ENCODE measurements at regions not wholly inside any gene's neighbourhood (a gene's known extent, or its start where the extent isn't known, plus 50 kb on each side); places are given as distances from the start of the nearest gene placed in this dataset.
"Not testable (repeated sequence)": the region's sequence is repeated elsewhere in the genome, so short reads cannot be mapped to it uniquely, and the experiment has no call there.

DNA sequence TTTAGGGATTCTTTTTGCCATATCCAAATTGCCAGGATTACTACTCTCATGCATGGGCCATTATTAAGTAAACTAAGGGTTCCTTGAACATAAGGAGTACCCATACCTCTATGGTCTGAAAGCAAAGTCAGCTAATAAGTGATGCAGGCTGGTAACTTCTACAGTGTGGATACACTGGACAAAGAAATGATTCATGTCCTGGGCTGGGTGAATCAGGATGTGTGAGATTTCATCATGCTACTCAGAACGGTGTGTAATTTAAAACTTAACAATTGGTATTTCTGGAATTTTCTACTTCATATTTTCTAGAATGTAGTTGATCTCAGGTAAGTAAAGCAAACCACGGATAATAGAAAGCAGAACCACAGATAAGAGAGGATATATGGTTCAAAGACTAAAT, 428.8 kb downstream of the CHSY3 start:
- no peak for DNase-seq (ENCODE audit: low read depth in 2 of 2)

DNA sequence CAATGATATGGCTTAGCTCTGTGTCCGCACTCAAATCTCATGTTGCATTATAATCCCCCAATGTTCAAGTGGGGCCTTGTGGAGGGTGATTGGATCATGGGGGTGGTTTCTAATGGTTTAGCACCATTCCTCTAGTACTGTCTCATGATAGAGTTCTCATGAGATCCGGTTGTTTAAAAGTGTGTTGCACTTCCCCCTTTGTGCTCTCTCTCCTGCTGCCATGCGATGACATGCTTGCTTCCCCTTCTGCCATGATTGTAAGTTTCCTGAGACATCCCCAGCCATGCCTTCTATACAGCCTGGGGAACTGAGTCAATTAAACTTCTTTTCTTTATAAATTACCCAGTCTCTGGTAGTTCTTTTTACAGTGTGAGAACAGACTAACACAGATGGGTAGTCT, 427.1 kb downstream of the CHSY3 start:
- DNase-seq (ENCODE audit: low read depth in 2 of 2), result no peak

DNA sequence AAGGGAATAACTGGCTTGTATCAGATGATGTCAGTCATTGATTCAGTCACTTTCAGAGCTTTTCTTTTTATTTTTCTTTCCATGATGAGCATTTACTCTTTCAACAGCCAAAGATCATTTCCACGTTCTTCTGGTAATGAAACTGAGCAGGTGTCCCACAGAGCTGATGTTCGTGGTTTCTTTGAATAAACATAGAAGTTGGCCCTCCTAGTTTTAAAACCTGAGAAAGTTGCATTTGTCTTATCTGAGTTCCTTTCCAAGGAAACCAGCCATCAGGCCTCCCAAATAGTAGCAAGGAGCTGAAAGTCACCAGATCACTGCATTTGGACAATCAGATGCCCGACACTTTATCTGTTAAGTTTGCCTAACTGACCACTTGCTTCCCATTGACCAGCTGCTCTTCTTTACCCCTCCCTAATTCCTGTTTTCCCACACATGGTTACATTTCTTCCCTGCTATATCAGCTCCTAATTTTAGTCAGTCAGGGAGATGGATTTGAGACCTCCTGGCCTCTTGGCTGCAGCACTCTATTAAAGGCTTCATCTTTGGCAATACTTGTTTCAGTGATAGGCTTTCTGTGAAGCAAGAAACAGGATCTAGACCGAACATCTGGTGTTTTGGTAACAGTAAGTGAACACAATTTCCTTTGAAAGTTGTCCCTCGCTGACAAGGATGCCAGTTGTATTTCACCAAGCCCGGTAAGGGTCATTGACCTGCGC, 420.8 kb downstream of the CHSY3 start:
- no peak for DNase-seq (ENCODE audit: low read depth in 2 of 2)

DNA sequence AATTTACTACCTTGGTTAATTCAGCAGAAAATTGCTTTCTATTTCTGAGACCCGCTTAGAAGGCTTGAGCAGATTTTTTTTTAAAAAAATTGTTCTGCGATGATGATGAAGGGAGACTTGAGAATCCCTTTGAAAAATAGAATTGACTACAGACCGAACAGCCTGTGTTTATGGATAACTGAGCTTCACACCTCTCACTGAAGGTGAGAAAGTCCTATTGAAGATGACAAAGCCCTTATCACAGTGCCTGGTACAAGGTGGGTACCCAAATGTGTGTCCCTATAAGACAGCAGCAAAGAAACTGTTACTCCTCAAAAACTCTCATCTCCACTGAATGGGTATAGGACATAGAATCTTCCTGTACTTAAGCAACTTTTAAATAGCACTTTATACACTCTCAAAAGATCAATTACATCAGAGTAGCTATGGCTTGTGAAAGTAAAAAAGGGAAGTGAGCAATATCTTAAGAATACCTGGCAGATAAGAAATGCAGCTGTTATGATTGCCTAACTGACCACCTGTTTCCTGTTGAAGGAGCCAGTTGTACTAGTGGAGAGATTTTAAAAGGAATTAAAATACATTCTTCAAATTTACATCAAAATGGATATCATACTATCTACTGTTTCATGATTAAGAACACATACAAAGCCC, 419.7 kb downstream of the CHSY3 start:
- DNase-seq (ENCODE audit: low read depth in 2 of 2), result no peak

DNA sequence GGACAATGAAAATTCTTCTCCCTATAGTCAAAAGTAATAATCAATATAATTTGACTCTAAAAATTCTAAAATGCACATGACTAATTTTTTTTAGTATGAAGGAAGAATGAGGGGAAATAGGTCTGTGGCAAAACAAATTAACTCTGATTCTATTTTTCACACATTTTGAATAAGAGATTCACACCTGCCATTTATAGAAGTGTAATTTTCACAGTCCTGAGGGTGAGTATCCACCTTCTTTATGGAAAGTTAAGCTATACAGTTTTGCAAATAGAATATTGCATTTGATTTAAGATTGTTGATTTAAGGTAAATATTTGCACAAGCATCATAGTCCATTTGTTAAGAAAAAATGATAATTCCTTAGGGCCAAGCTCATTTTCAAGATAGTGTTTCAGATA, 417.7 kb downstream of the CHSY3 start:
- no peak for DNase-seq (ENCODE audit: low read depth in 2 of 2)

DNA sequence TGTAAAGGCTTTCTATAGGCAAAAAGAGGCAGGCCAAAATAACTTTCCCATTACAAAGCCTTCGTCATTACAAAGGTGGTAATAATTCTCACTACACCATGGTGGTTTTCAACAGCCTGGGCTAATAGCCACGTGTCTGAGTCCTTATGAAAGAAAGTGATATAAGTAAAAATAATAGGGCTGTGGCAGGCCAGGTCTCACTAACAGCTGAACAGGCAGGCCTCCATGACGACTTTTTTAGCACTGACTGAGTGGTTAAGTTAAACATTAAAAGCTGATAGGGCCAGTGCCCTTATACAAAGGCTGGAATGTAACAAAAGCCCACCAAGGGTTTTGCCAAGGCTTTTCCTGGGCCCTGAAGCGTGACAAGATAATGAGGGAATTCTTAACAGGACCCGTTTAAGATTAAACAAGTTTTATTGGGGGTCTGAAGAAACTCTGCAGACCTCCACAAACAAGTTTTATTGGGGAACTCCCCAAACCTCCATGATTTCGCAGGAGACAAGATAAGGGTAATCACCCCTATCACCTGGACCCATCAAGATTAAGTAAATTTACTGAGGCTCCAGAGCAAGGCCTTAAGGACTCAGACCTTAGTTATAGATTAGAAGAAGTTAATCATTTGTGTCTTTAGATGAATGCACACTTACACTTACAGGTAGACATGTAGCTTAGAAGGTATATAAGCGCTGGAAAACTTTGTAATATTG, 412.9 kb downstream of the CHSY3 start:
- no peak for DNase-seq (ENCODE audit: low read depth in 2 of 2)

DNA sequence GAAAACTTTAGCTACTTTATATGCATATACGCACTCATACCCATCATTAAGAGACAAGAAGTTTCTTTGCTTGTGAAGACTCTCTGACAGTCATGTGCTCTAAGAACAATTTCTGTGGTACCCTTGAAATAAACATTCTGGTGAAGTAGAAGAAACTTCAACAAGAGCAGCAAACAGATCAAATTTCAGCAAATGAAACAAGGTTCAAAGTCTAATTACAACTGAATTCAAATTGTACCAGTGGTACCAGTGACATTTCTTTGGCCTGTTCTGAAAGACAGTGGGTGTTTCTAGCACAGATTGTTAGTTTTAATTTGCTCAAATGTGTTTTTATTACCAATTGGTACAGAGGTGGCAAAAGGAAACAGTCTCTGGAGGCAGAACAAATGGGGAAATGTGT, 391.0 kb downstream of the CHSY3 start:
- DNase-seq (ENCODE audit: low read depth in 2 of 2), result no peak

DNA sequence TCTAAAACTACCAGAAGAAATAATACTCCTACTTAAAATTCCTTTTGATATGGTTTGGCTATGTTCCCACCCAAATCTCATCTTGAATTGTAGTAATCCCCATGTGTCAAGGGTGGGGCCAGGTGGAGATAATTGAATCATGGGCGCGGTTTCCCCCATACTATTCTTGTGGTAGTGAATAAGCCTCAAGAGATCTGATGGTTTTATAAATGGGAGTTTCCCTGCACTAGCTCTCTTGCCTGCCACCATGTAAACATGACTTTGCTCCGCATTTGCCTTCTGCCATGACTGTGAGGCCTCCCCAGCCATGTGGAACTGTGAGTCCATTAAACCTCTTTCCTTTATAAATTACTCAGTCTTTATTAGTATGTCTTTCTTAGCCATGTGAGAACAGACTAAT, 390.5 kb downstream of the CHSY3 start:
- not testable (repeated sequence) for DNase-seq (ENCODE audit: low read depth in 2 of 2)

DNA sequence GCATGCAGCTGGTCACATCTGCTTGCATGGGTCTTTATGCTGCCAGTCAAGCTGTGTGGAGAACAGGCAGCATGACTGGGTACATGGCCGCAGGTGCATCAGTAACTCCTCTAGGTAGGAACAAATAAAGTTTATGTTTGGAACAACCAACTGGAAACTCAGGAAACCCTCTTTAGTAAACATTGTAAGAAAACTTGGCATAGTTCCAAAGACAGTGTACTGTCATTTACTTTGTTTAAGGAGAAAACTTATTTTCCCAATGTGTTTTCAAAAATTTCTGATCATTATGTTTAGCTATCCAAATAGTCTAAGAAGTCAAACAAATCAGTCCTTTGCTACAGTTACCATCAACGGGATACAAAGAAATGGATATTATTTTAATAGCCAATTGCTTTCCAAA, 386.0 kb downstream of the CHSY3 start:
- DNase-seq (ENCODE audit: low read depth in 2 of 2), result no peak

DNA sequence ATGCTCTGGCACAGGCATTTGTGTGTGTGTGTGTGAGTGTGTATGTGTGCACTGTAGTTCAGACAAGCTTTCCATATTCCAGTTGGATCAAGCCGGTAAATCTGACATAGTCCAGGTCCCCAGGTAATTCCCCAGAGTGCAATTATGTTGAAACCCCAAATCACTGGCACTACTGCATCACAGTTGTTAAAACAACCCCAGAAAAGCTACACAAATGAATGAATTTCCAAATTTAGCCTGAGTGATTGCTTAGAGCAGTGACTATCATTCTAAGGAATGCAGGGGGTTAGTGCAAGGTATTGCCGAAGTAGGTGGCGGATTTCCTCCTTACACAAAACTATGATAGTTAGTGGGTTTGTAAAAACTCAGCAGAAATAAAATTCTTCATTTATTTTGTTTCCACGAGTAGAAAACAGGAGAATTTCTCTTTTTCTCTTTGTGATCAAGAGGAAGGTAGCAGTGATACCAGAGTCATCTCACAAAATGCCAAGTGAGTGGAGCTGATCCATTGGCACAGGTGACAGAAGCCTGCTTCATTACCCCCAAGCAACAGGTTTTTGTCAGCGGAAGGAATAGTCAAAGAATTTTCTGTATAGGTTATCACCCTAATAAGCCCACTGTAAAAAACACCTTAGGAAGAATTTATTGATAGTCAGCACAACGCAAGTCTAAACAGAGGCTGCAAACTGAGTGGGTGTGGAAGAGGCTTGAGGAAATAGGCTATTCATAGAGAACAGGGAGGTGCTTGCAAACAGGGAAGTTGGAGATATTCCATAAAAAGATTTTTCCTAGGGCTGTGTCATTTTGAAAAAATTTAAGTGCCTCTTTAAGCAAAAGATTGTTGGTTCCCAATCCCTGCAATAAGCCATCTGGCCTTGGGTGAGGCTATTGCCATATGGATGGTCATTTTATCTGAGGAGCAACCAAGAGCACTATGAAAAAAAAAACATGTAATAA, 385.1 kb downstream of the CHSY3 start:
- DNase-seq (ENCODE audit: low read depth in 2 of 2), result no peak

DNA sequence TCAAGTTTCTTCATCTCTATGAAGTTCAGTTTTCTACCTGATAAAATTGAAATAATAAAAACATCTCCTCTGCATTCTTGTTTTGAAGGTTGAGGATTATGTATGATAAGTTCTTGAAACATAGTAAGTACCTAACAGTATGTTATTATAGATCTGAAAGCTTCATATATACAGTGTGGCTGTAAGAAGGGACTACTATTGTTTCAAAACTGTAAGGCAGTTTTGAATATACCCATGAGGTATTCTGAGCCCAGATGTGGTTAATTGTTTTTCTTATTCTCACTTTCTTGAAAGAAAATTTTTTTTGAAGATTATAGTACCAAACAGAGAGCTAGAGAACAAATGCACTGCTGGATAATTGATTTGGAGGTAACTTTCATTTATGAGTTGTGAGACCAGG, 383.2 kb downstream of the CHSY3 start:
- no peak for DNase-seq (ENCODE audit: low read depth in 2 of 2)

DNA sequence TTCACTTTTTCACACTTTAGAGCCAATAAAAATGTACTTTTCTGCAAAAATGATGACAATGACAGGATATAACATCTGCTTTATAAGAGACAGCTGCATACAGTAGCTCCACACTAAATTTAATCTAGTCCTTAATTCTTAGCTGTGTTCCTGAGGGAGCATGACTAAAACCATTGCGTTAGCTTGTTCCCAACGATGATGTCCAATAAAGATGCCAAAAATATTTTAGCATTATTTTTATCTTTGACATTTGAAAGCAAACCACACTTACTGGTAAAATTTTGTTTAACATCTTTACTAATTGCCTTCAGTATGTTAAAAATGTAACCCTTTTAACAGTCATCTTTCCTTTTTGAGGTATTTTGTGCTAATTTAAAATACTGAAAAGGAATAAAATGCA, 382.7 kb downstream of the CHSY3 start:
- no peak for DNase-seq (ENCODE audit: low read depth in 2 of 2)

DNA sequence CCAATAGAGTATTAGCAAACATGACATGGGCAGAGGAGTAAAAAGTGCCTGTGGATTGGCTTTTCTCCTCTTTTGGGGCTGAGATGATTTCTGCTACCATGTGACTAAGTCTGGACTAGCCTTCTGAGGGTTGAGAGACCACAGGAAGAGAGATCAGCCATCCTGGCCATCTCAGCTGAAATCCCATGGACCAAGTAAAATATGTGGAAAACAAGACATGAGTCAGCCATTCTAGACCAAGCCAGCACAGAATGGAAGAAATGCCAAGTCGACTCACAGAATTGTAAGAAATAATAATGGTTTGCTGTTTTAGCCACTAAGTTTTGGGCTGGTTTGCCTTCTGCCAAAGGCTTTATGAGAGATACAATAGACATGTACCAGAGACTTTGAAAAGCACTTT, 377.8 kb downstream of the CHSY3 start:
- no peak for DNase-seq (ENCODE audit: low read depth in 2 of 2)

DNA sequence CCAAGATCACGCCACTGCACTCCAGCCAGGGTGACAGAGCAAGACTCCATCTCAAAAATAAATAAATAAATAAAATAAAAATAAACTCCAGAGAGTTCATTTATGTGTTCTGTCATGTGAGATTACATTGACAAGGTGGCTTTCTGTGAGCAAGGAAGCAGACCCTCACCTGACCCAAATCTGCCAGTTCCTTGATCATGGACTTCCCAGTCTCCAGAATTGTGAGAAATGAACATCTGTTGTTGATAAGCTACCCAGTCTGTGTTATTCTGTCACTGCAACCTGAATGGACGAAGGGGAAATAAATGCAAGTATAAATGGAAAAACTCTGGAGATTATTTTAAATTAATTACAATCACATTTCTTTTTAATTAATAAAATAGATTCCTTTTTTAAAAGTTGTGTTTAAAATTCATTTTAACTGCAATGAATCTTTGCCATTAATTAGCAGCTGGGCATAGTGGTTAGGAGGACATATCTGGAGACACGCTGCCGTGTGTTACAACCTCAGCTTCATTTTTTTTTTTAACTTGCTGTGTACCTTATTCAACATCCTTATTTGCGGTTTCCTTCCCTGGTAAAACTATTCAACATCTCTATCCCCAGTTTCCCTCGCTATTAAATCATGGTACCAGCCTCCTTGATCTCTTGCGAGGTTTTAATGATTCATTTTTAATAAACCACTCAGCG, 376.4 kb downstream of the CHSY3 start:
- no peak for DNase-seq (ENCODE audit: low read depth in 2 of 2)

DNA sequence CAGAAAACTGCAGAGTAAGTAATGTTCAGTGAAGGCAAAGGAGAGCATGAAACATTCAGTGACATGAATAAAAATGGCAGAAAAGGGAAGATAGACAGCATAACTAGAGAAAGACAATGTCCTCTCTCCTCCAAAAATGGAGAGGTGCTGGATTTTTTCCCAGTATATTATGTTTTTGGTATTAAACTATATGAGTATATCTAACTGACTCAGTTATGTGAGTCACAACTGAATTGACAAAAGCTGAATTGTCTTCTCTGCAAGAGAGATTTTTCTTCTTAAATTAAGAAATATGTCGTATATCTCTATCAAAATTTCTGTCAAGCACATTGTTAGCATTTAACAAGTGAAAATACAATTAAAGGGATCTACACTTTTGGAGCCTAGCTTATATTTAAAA, 375.1 kb downstream of the CHSY3 start:
- no peak for DNase-seq (ENCODE audit: low read depth in 2 of 2)

DNA sequence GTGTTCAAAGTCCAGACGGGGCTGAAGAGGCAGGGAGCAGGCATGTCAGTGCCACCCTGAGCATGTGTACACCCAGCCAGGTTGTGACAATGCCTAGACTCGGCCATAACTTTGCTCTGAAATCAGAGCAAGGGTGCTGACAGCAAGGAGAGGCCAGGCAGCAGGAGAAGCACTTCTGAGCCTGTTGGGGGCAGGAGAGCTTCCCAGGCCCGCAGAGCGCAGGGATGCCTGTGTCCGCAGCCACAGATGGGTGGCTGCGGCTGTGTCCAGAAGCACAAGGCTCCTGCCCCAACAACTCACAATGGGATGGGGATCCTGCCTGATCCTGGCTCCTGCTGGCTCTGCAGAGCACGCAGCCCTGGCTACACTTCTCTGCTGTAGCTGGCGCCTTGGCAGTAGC, 373.9 kb downstream of the CHSY3 start:
- no peak for DNase-seq (ENCODE audit: low read depth in 2 of 2)

DNA sequence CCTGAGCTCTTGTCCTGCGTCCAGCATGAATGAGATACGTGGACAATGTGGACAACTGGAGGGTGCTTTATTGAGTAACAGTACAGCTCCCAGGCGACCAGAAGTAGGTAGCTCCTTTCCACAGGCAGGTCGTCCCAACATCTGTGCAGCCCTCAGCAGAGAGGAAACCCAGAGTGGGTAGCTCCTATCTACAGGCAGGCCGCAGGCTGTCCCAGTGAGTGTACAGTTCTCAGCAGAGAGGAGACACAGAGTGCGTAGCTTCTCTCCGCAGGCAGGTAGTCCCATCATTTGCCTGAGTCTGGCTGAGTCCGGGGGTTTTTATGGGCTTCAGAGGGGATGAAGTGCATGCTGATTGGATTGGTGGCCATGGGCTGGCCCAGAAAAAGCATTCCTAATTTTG, 373.3 kb downstream of the CHSY3 start:
- DNase-seq (ENCODE audit: low read depth in 2 of 2), result no peak

DNA sequence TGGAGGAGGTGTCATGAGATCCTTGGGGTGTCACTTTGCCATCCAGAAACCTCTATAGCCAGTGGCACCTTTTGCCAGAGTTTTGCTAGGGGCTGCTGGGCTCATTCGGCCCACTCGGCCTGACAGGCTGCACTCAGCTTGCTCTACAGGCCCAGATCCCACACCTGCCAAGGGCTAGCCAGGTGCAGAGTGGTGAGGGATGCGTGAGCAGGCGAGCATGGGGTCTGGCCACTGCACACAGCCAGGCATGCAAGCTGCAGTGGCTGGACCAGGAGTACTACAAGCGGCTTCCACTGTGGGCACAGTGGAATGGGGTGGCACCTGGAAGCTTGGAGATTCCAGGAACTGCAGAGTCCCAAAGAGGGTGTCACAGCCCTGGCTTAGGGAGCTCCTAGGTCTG, 372.7 kb downstream of the CHSY3 start:
- DNase-seq (ENCODE audit: low read depth in 2 of 2), result no peak

DNA sequence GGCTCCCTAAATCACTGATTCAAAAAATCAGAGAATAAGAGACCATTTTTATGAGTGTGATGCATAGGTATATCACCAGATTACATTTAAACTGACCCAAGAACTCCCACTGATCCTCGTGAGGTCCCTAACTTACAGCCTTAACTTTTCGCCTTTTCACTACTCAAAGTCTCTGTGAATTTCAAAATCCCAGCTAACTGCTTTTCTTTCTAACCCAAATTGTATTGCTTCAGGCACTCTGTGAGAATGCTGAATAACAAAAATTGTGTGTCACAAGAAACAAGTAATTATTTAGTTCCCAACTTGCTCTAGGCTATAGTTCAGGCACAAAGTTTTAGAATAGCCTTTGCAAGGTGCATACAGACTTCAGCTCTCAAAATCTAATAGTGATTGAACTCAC, 368.6 kb downstream of the CHSY3 start:
- DNase-seq (ENCODE audit: low read depth in 2 of 2), result no peak

DNA sequence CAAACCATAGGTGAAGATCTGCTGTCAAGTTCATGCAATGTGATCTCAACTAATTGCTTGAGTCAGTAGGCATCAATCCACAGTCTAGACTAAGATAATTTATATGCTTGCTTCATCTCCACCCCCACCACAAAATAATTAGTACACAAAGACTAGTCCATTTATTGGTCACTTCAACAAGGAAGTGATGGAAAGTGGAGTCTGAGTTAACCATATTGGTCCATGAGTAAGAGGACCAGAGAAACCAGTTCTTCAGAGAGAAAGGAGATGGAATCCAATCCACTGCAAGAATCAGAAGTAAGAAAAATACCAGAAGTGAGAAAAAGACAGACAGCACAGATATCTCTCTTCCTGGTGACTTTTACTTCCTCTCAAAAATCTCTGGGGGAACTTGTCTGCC, 366.5 kb downstream of the CHSY3 start:
- no peak for DNase-seq (ENCODE audit: low read depth in 2 of 2)

DNA sequence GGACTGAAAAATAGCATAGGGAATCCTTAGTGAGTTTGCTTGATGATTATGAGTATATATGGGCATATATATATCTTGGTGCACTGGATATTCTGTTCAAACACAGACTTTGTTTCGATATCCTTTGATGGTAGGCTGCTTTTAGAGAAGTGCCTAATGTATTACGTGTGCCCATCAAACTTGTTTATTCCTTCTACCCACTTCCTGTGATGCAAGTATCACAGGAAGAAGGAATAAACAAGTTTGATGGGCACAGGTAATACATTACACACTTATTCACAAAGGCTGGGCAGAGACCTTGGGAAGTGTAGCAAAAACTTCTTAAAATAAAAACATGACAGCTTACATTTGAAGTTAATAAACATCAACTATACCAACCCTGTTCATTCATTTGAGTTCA, 364.2 kb downstream of the CHSY3 start:
- DNase-seq (ENCODE audit: low read depth in 2 of 2), result no peak

DNA sequence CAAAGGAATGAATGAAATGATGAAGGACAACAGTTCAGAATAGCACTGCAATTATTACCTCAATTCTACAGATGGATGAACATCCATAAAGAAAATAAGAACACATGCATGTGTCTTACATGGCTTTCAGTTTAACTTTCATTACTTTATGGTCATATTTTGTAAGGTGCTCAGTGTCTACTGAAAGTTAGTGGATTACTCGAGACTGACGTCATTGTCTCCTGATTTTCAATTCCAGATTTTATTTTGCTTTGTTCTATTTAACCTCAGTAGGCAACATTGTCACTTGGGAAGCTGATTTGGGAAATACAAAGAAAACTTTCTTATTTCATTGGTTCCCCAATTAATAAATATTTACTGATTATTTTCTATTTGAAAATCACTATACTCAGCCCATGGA, 363.7 kb downstream of the CHSY3 start:
- no peak for DNase-seq (ENCODE audit: low read depth in 2 of 2)

Measured in activated CD8-positive, alpha-beta memory T cell treated with anti-CD3 and anti-CD28 coated beads for 4 hours (primary cell).